Mononuclear cell (primary cell): ENCODE measurements at regions not wholly inside any gene's neighbourhood (a gene's known extent, or its start where the extent isn't known, plus 50 kb on each side); places are given as distances from the start of the nearest gene placed in this dataset.

Source experiments
- H3K27me3 ChIP-seq: 2 replicates; pipeline ENCODE4 v1.6.0; 2011; ENCODE audit warnings: low read length, control low read depth; ENCODE audit not compliant: insufficient read depth
- H3K4me1 ChIP-seq: 2 replicates; pipeline ENCODE4 v1.5.1; 2011; ENCODE audit warnings: mild to moderate bottlenecking, low read length, control low read depth; ENCODE audit not compliant: insufficient read depth
- H3K4me3 ChIP-seq: 2 replicates; pipeline ENCODE4 v1.5.1; 2011; ENCODE audit warnings: mild to moderate bottlenecking, low read length, moderate library complexity
- H3K9me3 ChIP-seq: 2 replicates; pipeline ENCODE4 v1.5.1; 2011; ENCODE audit warnings: low read depth, mild to moderate bottlenecking, control low read depth, low read length

DNA sequence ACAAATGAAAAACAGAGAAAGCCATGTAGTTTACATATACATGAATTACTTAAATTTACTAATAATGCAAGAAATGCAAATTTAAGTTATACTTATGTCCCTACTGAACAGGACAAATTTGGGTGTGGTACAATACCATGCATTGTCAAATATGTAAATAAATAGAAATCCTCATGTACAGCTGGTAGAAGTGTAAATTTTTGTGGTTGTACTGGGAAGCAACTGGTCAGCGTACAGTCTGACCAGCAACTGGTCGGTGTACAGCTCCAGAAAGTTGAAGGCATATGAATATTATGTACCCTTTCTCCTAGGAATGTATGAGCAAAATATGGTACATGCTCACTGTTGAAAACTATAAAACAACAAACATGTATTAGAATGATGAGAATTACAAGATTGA is 93.9 kb upstream of the TMEM106B start:
- H3K4me1 ChIP-seq: no peaks in the 10 kb centered on the region
- peaks cover 22% of the 10 kb centered on the region for H3K27me3 ChIP-seq
- no peaks in the 10 kb centered on the region for H3K9me3 ChIP-seq
- no peak overlapping the region for H3K4me3 ChIP-seq

DNA sequence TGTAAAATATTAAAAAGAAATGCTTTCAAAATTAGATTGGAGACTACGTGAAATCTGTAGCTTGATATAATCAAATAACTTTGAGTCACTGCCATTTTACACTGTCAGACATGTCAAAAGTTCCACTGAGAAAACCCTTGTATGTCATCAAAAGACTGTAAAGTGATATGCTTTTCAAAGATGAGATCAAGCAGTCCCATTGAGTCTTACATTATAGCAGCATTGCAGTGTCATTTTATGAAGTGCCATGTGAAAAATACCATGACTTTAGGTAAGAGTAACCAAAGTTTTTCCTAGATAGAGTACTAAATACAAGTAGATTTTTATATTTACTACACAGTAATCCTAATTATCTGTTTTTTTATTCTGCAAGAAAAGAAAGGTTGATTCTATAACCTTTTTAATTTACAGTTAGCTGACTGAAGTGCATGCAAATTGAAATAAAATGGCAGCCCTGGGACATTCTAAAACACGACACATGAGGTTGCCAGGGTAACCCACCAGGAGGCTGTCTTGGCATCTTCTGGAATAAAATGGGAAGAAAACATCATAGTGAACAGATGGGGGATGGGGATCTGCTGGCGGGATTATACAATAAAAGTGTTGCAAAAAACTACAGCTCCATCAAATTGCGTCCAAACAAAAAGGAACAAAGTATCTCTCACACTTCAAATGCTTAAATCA is 91.3 kb upstream of the TMEM106B start:
- Histone ChIP-seq H3K4me3 (no peak overlapping the region), H3K27me3 (peaks cover 3% of the 10 kb centered on the region), H3K4me1 (no peaks in the 10 kb centered on the region), H3K9me3 (no peaks in the 10 kb centered on the region)

DNA sequence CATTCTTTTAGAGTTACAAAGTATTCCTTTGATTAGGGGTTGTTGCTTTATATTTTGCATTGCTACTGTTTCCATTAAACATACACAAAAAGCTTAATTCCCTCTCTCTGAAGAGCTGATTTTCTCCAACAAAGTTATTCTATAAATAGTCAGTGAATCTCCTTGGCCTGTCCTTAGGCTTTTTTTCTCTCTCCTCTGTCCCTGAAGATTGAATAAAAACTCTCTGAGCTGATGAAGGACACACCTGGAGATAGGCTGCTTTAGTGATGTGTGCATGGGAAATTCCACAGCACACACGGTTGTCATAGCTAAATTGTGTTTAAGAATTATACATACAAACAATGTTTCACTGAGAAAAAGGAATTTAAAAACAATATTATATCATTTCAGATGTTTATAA is 90.5 kb upstream of the TMEM106B start:
- Histone ChIP-seq H3K9me3 (no peaks in the 10 kb centered on the region), H3K4me1 (no peaks in the 10 kb centered on the region), H3K27me3 (no peaks in the 10 kb centered on the region), H3K4me3 (no peak overlapping the region)

DNA sequence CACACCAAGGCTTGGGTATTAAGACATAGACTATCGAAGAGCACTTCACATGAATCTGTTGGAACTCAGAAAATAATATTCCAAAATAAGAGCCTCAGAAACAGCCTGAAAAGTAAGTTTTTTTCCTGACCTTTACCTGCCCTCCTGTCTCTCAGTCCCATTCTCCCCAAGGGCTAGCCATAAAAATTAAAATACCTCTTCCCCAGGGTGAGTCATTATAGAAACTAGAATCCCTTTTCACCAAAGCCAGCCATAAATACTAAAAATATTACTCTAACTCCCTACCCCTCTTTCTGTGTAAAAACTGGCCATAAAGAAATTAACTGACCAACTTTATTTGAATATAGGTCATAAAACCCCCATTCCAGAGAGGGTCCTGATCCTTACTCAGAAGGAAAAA is 87.9 kb upstream of the TMEM106B start:
- Histone ChIP-seq H3K27me3 (no peaks in the 10 kb centered on the region), H3K4me3 (no peak overlapping the region), H3K9me3 (no peaks in the 10 kb centered on the region), H3K4me1 (no peaks in the 10 kb centered on the region)

DNA sequence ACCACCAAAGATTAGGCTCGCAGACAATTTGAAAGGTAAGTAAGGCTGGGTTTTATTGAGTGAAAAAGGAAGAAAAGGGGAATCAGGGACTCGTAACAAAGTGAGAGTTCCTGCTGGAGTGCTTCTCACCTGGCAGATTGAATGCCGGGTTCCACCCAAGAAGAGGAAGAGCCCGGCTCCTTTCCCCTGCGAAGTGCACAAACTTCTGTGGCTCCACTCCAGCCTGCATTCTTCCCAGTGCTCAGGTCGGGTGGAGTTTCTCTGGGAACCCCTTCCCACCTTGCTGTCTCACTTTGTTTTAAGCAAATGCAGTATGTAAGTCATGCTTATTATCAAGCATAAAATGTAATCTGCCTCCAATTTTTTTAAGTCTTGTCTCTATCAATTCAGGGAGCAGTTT is 87.1 kb upstream of the TMEM106B start:
- no peaks in the 10 kb centered on the region for H3K9me3 ChIP-seq
- no peak overlapping the region for H3K4me3 ChIP-seq
- no peaks in the 10 kb centered on the region for H3K4me1 ChIP-seq
- no peaks in the 10 kb centered on the region for H3K27me3 ChIP-seq

DNA sequence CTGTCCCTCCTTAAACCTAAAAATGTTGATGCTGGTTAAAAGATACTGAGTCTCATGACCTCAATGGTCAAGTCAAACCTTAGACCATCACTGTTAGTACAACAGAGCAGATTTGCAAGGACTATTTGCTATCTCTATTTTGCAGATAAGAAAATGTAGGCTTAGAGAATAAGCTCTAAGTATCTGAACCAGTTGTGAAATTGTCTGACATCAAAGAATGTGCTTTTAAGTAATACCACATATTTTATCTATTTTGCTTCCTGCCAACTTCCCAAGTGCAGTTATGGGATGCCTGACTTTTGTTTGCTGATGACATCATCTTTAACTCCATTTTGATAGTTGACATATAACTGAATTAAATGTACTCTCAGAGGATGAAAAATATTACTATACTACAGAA is 83.6 kb upstream of the TMEM106B start:
- Histone ChIP-seq H3K27me3 (no peaks in the 10 kb centered on the region), H3K4me1 (no peaks in the 10 kb centered on the region), H3K4me3 (no peak overlapping the region), H3K9me3 (no peaks in the 10 kb centered on the region)

DNA sequence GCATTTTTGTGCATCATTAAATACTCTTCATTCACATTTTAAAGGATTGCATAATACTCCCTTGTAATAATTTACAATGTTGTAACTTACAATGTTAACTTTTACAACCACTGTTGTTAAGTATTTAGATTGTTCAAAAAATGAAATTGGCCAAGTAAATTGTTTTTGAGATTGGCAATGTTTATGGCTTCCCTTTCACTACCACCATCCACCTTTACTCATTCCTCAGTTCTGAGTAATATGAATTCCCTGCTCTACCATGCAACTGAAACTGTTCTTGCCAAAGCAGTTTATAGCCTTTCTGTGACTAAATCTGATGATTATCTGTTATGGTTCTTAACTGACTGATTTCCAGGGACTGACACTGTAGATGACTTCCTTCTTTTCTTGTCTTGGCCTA is 80.5 kb upstream of the TMEM106B start:
- H3K4me1 ChIP-seq: no peaks in the 10 kb centered on the region
- H3K4me3 ChIP-seq: no peak overlapping the region
- H3K9me3 ChIP-seq: no peaks in the 10 kb centered on the region
- no peaks in the 10 kb centered on the region for H3K27me3 ChIP-seq

DNA sequence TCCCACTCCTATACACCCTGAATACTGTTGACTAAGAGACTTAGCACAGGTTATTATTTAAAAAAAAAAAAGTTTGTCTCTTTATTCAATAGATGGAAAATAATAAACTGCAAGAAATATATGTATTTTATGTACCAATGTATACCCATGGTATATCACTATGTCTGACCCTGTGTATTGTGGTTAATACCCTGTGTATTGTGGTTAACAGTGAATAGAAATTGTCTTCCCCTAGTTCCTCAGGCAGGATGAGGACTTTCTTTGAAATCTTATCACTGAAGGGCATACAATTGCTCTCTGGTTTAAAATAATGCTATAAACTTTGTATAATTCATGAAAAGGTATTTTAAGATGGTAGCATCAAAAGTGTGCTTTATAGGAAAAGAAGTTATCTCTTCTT is 80.0 kb upstream of the TMEM106B start:
- no peaks in the 10 kb centered on the region for H3K27me3 ChIP-seq
- H3K4me1 ChIP-seq: no peaks in the 10 kb centered on the region
- no peaks in the 10 kb centered on the region for H3K9me3 ChIP-seq
- no peak overlapping the region for H3K4me3 ChIP-seq

DNA sequence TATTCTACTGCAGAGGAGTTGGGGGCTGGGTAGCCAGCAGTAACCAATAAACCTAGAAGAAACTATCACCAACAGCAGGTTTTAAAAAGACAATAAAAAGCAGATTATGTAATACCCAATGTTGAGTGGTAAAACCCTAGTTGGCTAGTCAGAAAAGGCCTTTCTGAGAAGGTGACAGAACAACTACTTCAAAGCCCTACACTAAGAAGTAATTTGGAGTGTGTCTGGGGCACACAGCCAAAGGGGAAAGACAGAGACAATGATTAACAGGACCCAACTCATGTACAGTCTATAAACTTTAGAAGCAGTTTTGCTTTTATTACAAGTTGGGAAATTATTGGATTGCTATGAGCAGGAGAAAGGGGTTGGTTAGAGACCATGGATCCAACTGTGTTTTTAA is 77.2 kb upstream of the TMEM106B start:
- Histone ChIP-seq H3K4me3 (no peak overlapping the region), H3K9me3 (no peaks in the 10 kb centered on the region)

DNA sequence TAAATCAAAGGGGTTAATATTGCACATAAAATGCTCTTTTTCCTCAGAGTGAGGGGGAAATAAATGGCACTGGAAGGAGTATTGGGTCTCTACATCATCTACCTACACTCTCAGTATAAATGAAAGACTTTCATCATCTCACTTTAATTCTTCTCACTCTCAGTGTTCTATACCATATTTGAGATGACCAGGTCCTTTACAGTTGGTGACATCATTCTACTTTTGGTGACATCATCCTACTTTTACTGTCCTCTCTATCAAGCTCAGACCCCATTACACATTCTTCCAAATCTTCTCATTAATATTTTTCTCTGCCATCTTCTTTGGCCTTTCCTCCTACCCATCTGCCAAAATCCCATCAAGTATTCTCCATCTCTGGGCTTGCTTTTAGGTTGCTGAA is 74.6 kb upstream of the TMEM106B start:
- Histone ChIP-seq H3K4me1 (no peaks in the 10 kb centered on the region), H3K9me3 (no peaks in the 10 kb centered on the region), H3K27me3 (no peaks in the 10 kb centered on the region), H3K4me3 (no peak overlapping the region)

More for the DNA sequence above, 77.2 kb upstream of the TMEM106B start:
- Histone ChIP-seq H3K27me3 (no peaks in the 10 kb centered on the region), H3K4me1 (no peaks in the 10 kb centered on the region)

DNA sequence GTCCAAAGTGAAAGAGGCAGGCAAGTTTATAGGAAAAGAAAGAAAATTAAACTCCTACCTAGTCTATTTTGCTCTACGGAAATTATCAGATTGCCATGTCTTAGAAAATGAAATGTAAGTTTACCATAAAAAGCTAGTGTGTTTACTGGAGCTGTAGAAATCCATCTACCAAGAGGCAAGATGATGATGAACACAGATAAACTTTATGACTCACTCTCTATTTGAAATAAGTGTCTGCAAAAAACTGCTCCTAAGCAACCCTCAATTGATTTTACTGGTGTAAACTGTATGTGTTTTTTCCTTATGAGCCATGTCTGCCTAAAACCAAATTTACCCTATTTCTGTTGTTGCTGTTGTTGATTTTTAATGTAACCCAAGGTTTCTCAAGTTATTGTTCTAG is 73.8 kb upstream of the TMEM106B start:
- no peaks in the 10 kb centered on the region for H3K9me3 ChIP-seq
- H3K4me1 ChIP-seq: no peaks in the 10 kb centered on the region
- H3K4me3 ChIP-seq: no peak overlapping the region
- no peaks in the 10 kb centered on the region for H3K27me3 ChIP-seq

DNA sequence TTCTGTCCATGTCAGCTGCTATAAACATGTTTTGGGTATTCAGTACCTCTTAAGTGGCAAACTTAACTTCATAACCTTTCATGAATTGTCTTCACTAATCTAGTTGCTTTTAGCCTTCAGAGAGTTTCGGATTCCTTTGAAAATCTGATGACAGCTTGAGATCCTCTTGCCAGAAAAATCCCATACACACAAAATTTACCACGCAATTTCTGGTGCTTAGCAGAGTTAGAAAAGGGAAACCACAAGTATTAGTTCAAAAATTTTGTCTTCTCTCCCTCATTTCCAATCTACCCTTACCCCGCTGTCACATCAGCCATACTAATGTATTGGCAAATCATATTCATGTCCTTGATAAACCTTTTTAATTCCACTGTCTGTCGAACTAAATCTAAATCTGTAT is 72.7 kb upstream of the TMEM106B start:
- Histone ChIP-seq H3K27me3 (no peaks in the 10 kb centered on the region), H3K4me3 (no peak overlapping the region), H3K9me3 (no peaks in the 10 kb centered on the region), H3K4me1 (no peaks in the 10 kb centered on the region)

DNA sequence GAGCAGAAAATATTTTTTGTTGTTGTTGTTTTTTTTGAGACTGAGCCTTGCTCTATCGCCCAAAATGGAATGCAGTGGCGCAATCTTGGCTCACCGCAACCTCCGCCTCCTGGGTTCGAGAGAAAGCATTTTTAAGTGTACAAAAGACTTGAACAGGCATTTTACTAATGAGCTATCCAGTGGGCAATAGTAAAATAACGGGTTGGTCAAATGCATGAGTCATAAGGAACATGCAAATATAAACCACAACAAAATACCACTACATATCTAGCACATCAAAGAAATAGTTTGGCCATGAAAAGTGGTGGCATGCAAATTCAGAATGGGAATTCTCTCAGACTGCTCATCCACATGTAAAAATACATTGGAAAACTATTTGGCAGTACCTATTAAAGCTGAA is 71.7 kb upstream of the TMEM106B start:
- Histone ChIP-seq H3K4me3 (no peak overlapping the region), H3K9me3 (no peaks in the 10 kb centered on the region), H3K27me3 (no peaks in the 10 kb centered on the region), H3K4me1 (no peaks in the 10 kb centered on the region)

DNA sequence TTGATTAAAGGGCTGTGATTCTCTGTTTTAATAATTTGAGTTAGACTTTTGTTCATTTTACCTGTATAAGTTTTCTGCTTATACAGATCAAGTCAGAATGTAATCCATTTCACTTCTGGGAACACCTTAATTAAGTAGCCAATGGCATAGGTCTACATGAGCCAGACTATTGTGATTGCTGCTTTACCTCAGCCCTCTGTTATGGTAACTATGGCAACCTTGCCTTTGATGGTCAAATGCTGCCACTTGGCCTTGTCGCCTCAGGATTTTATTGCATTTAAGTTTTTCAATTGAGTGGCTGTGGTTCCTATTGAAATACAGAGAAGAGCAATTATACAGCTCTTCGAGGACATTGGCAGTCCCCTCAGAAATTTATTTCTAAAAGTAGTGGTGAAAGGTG is 64.3 kb upstream of the TMEM106B start:
- H3K4me3 ChIP-seq: no peak overlapping the region
- H3K27me3 ChIP-seq: no peaks in the 10 kb centered on the region
- H3K9me3 ChIP-seq: no peaks in the 10 kb centered on the region
- no peaks in the 10 kb centered on the region for H3K4me1 ChIP-seq

DNA sequence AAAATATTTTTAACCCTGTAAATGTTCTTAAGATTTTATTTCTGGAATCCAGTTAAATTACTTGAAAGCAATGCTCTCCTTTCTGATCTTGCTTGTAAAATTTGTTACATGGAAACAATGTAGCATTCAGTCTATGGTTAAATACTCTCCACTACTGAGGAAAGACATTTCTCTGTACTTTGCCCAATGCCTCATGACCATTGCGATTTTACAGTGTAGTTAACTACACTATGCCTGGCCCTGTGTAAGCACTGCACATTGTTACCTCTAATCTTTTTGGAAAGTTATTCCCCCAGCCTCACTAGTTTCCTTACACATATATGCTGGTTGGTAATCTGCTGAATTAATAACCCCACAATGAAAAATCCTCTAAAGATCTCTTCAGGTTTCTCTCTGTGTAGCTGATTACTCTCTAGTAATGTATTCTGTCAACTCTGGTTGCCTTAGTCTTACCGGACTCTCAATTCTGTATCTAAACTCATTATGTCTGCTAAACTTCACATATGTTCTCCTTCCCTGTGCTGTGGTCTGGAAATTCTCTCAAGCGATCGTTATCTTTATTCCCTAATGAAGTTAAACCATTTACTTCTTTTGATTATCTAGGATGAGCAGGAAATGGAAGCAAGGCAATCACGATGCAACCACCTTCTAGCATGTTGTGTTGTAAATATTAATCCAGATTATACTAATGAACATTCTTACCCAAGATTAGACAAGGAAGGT is 58.7 kb upstream of the TMEM106B start:
- Histone ChIP-seq H3K27me3 (peaks cover 8% of the 10 kb centered on the region), H3K9me3 (no peaks in the 10 kb centered on the region), H3K4me3 (no peak overlapping the region), H3K4me1 (no peaks in the 10 kb centered on the region)

DNA sequence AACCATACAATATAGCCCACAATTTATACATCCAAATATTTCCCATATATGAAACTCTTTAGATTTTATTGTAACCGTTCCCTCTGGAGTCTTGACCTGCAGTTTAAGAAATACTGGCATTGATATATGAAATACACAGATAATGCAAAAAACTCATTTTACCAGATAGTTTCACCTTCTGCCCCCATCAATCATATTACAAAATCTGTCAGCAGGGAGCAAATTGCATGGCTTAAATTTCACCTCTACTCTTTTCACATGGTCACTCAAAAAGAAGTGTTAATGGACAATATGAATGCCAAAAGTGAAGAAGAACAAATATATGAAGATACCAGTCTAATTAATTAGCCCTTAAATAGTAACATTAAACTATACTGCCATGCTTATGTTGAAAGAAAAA is 57.0 kb upstream of the TMEM106B start:
- Histone ChIP-seq H3K4me3 (no peak overlapping the region), H3K4me1 (no peaks in the 10 kb centered on the region), H3K9me3 (no peaks in the 10 kb centered on the region), H3K27me3 (peaks cover 8% of the 10 kb centered on the region)
